Stimulated activated CD8-positive, alpha-beta memory T cell treated with anti-CD3 and anti-CD28 coated beads, Interleukin-12 subunit alpha, Interleukin-12 subunit beta, amount 100 ng/mL, for 24 hours (primary cell): ENCODE measurements at regions not wholly inside any gene's neighbourhood (a gene's known extent, or its start where the extent isn't known, plus 50 kb on each side); places are given as distances from the start of the nearest gene placed in this dataset.
"Not testable (repeated sequence)": the region's sequence is repeated elsewhere in the genome, so short reads cannot be mapped to it uniquely, and the experiment has no call there.

ENCODE experiments used
- DNase-seq: peaks from one replicate; pipeline ENCODE4 v3.0.0-alpha.2; 2020; ENCODE audit errors: extremely low read depth

DNA sequence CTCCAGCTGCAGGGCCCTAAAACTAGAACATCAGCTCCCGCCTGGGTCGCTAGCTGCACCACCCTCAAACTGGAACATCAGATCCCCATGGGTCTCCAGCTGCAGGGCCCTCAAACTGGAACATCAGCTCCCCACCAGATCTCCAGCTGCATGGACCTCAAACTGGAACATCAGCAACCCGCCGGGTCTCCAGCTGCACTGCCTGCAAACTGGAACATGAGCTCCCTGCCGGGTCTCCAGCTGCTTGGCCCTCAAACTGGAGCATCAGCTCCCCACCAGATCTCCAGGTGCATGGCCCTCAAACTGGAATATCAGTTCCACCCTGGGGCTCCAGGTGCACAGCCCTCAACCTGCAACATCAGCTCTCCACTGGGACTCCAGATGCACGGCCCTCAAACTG, 82.7 kb downstream of the TFRC start:
- not testable (repeated sequence) for DNase-seq

DNA sequence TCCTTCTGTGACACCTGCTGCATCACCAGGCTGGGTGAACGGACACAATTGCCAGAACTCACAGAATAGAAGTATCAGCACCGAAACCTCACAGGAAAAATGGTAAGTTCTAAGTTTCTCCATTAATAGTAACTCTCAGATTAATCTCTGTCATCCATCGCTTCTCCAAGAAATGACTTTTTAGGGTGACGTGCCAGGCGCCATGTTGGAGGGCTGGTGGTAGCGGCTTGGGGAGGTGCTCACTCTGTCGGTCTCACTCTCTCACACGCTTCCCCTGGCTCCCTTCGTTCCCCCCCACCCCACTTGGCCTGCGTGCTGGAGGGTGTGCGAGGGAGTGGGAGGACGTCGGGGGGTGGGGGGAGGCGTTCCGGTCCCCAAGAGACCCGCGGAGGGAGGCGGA, 85.6 kb downstream of the TFRC start:
- DNase-seq: not testable (repeated sequence)

GRCh38 chr3:195994343-195994742, 86.0 kb upstream of the TNK2 start:
- not testable (repeated sequence) for DNase-seq

GRCh38 chr3:195993671-195994070, 85.3 kb upstream of the TNK2 start:
- DNase-seq: not testable (repeated sequence)

DNA sequence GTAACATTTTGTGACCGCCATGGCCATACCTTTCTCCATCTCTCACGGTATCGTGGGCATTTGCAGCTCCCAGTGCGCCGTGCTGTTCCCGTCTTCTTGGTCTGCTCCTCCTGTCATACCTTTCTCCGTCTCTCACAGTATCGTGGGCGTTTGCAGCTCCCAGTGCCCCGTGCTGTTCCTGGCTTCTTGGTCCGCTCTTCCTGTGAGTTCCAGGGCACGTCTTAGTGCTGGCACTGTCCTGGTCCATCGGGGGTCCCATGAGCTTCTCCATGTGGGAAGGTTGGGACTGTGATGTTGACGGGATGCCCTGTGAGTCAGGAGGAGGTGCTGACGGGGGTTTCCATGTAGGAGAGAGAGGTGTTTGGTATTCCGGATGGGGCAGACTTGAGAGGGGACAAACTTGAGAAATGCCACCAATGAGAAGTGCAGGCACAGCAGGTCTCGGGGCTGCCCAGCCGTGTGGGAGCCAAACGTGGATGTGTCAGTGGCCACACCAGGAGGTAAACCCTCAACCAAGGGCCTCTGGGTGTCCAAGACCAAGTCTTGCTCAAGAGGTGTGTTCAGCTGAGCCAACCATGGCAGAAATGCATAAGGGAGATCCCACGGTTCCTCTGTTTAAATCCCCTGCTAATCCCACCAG, 84.7 kb upstream of the TNK2 start:
- DNase-seq: not testable (repeated sequence)

DNA sequence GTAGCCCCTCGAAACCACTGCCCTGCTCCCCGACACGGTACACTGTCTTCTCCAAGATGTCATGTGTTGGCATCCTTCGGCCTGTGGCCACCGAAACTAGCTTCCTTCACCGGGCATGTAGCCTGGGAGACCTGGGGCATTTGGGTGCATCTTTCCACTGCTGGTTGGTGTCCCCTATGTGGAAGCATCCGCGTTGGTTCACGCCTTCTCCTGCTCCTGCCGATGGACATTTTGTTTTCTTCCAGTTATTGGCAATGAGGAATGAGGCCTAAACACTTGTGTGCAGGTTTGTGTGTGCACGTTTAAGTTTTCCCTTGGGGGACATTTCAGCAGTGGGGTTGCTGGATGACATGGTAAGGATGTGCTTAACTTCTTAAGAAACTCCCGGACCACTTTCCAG, 83.6 kb upstream of the TNK2 start:
- DNase-seq: not testable (repeated sequence)

DNA sequence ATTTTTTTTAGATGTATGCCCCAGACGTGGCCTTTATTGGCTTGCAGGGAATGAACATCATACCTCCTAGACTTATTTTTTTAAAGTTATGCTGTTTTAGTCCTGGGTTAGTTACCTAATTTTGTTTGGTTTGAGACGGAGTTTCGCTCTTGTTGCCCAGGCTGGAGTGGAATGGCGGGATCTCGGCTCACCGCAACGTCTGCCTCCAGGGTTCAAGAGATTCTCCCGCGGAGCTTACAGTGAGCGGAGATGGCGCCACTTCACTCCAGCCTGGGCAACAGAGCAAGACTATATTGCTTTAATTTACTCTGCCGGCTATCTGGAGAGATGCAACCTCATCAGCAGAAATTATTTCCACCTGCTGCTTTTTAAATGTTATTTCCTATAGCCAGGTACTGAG, 82.9 kb upstream of the TNK2 start:
- DNase-seq: not testable (repeated sequence)

- not testable (repeated sequence) for DNase-seq
Measured at GRCh38 chr3:195990841-195991174, 82.5 kb upstream of the TNK2 start.

DNA sequence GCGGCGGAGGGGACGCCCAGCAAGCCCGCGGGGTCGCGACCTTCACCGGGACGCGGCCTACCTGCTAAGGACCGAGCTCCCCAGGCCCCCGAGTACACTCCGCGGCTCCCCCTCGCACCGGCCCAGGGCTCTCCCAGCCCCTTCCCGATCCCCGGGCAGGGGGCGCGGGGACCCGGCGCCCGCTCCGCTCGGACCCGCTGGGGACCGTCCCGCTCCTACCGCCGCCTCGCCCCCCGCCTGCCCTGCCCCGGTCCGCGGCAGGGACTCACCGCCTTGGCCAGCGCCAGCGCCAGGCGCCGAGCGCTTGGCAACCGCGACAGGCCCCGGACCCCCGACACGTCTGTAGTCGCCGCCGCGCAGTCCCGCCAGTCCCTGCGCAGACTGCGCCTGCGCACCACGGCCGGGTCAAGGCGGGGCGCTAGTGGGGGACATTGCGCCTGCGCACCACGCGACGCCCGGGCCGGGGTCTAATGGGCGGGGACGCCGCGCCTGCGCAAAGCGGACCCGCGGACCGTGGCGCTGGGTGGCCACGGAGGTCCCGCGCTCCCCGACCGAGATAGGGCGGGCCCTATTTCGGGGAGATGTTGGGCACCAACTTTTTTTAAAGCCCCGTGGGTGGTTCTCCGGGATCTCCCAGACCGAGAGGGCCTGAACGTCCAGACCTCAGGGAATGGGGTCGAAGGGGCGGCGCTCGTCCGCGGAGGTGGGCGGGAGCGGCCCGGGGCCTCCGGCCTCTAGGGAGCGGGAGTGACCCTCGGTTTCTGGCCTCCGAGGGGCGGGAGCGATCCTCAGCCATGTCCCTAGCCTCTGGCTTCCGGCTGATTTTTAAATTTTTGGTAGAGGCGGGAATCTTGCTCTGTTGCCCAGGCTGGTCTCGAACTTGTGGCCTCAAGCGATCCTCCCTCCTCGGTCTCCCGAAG, 81.8 kb upstream of the TNK2 start:
- DNase-seq: peak; percentile 86

DNA sequence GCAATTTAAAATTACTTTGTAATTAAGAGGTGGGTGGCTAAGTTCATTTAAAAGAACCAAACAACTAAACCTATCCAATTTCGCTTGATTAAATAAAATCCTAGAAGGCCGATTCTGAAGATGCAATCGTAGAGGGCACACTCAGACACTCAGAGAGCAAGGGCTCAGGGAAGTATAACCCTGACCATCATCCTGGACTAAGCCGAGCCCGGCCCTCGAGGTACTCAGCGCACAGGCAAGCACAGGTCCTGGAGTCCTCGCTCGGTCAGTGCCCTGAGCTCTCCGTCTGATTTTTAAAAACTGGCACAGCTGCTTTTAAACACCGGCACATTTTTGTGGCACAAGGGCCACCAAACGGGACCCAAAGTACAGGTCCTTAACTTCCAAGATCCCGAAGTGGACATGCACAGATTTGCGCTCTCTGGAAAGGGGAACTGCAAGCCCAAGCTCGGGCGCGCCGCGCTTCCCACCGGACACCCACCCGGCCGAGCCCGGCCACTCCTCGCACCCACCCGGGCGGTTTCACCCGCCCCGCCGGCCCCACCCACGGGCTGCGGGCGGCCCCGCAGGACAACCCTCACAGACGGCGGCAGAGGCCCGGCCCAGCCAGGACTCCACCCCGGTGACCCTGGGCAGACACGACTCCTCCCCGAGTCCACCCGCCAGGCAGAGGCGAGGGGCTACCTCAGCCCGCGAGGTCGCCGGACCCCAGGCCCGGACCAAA, 81.0 kb upstream of the TNK2 start:
- DNase-seq: not testable (repeated sequence)

DNA sequence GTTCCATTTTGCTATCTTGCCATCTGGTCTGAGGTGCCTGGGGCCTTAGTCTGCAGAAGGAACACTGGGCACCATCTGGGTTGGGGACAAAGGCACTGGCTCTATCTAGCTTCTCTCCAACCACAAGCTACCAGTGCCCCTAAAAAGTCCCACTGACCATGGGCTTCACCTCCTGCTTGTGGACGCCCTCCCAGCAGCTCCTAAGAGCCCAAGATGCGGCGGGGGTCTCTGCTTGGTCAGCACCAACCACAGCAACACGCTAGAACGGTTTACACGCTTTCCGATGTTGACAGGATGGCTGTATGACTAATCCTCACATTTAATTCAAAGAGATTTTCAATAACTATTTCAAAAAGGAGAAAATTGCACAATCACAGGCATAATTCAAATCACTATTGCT, 80.4 kb upstream of the TNK2 start:
- DNase-seq: not testable (repeated sequence)

DNA sequence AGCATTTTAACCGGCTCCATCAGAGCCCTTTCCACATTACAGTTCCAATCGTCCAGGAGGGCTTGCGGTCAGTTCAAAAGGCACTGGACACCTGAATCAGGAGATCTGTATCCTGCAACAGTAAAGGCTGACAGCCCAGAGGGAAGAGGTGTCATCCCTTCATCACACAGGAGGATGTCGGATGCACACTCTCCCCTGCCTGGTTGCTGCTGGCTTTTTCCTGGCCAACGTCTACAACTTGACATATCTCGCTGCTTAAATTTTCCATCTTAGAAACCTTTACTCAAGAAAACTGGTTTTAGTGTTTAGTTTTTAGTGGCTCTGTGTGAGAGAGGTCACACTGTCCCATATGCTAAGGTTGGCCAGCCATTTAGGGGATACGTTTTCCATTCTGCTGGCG, 78.7 kb upstream of the TNK2 start:
- DNase-seq: not testable (repeated sequence)

GRCh38 chr3:195986576-195986975, 78.2 kb upstream of the TNK2 start:
- DNase-seq: not testable (repeated sequence)

DNA sequence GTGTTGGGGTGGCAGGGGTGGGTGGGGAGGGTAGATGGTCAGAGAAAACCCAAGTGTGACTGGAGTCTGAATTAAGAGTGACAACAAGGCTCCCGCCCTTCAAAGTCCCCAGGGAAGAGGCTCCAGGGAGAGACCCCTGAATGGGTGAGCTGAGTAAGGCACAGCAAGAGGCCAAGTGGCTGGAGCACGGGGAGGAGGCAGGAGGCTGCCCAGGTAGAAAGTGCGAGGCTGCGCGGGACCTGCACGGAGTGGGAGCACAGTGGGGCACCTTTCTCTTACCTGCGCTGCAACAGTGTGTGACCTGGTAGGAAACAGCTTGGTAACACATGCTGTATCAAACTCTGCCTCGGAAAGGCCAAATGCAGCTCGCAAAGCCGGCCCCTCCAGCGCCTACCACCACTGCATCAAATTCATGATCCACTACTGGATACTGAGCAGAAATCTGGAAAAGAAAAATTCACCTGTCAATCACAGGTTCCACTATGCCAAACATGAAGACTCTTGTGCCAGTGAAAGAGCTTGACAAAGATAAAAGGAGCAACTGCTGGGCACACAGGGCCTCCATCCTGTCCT, 77.1 kb upstream of the TNK2 start:
- not testable (repeated sequence) for DNase-seq

DNA sequence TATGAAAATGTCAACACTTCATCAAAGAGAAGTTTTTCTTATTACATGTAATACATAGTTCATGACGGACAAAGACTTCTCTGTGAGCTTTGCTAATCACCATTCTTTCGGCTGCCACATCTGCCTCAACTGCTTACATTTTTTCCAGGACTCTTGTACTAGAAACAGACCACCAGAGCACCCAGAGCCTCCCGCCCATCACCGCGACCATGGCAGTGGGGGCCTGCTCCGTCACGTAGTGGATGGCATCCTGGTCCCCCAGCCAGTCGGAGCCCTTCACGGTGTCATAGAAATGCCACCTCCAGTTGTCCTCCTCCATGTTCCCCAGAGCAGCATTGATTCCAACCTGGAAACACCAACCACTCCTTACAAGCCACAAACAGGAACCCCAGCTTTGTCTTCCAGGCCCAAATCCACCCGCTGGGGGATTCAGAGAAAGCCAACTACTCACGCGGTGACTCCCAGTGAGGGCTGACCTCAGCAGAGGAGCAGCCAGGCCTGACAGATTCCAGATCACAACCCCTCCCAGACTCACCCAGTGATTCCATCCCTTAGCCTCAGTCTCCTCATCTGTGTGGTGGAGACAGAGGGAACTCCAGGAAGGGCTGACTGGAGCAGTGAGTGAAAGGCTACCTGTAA, 76.2 kb upstream of the TNK2 start:
- DNase-seq: not testable (repeated sequence)

DNA sequence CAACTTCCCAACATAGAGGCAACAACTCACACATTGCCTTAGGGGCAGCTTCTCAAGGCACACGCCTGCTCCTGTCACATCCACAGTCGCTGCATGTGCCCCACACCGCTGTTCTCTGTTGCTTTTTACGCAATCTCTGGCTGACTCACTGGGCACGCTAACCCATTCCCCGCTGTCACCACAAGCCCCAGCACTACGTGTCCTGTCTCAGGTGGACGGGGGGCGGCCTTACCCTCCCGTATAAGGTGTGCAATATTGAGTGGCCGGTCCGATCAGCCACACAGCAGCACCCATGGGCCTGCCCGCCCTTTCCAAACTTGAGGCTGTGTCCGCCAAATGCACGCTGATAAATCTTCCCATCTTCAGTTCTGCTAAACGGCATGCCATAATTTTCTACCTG, 75.5 kb upstream of the TNK2 start:
- DNase-seq: not testable (repeated sequence)

DNA sequence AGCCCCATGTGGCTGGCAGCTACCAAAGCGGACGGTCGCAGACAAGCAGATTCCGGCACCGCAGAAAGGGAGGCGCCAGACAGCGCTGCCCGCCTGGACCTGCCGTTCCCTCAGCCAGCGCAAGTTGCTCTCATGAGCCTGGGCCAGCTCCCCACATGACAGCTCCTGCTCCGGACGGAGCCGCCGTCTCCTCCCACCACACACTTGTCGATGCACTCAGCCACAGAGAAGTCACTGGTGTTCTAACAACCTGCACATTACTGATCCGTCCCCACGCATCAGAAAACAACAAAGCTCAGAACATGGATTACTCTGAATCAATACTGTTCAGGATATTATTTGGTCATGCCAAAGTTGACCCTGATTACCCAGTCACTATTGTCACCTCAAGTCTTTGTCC, 74.4 kb upstream of the TNK2 start:
- not testable (repeated sequence) for DNase-seq

DNA sequence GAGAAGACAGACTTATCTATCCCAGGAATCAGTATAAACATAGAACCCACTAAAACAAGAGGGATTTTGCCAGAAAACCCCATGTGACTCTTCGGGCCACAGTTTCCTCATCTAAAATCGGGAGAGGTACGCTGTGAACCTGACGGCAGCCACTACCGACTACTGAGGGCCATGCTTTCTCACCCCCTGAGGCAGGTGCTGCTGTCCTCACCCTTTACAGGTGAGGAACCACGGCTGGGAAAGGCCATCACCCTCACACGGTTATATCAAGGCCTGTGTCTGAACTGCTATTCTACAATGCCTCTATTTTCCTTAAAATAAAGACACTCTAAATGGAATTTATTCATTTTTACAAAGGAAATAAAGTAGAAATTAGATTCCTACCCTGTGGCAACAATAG, 73.4 kb upstream of the TNK2 start:
- not testable (repeated sequence) for DNase-seq

DNA sequence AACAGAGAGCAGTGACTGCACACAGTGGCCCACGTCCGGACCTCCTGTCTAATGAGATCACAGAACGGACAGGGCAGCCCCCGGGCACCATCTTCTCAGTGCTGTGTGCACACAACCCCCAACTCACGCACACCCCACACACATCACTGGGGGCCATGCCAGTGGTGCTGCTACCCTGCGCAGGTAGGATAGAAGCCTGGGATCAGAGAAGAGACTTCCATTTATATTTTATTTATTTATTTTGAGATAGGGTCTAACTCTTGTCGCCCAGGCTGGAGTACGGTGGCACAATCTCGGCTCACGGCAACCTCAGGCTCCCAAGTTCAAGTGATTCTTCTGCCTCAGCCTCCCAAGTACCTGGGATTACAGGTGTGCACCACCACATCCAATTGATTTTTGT, 71.5 kb upstream of the TNK2 start:
- DNase-seq: not testable (repeated sequence)

DNA sequence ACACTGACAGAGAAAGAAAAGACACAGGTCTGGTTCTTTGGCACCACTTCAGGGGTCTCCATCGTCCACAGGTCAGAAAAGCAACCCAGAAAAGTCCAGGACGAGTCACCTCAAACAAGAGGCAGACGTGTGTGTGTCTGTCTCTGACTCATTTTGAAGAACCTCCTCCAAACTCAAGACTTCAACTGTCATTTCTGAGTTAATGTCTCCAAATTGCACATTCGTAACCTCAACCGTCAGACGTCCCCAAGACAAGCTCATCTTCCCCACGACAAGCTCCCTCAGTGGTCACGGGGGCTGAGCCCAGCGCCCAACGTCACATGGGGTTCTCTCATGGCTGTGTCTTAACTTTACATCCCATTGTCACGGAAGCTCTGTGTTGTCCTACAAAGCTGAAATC, 70.2 kb upstream of the TNK2 start:
- DNase-seq: not testable (repeated sequence)

- not testable (repeated sequence) for DNase-seq
Measured at GRCh38 chr3:195976876-195977275, 68.5 kb upstream of the TNK2 start.

DNA sequence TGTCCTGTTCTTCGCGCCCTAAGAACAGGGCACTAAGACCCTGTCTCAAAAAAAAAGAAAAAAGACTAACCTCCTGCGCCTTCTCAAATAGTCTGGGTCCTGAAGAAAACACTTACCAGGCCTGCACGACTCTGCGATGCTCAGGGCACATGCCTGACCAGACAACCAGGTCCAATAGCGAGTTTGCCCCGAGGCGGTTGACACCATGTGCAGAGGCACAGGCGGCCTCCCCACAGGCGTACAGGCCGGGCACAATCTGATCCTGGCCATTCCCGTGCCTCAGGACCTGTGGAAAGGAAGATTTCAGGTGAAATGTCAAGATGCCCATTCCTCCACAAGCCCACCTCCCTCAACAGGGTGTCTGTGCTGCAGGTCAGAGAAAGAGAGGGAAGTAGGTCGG, 65.9 kb upstream of the TNK2 start:
- not testable (repeated sequence) for DNase-seq
